ENCODE measurements at regions not wholly inside any gene's neighbourhood (a gene's known extent, or its start where the extent isn't known, plus 50 kb on each side); places are given as distances from the start of the nearest gene placed in this dataset.

- Histone ChIP-seq H3K14ac (replicated peaks; ENCODE audit: low read depth, low read length) (no peak overlapping the region), H2AK9ac (replicated peaks; ENCODE audit: low read depth, low read length, poor library complexity) (no peak overlapping the region), H3K4ac (ENCODE audit: low read depth, low read length) (no peak overlapping the region), H2BK120ac (ENCODE audit: low read depth, low read length) (no peak overlapping the region), H2BK20ac (ENCODE audit: low read depth, low read length) (no peak overlapping the region), H4K91ac (ENCODE audit: insufficient read depth, low read depth, low read length) (no peak overlapping the region), H3K9me3 (ENCODE audit: control insufficient read depth, insufficient read depth, low read length) (no peaks in the 10 kb centered on the region), H4K8ac (ENCODE audit: low read depth in 2 of 2, low read length in 2 of 2) (no peak overlapping the region), H4K20me1 (ENCODE audit: insufficient read depth, low read length) (no peaks in the 10 kb centered on the region), H3K18ac (ENCODE audit: low read depth, low read length) (no peak overlapping the region), H3K27ac (ENCODE audit: insufficient read depth, low read length) (no peak overlapping the region), H2AFZ (replicated peaks; ENCODE audit: low read length, poor library complexity) (no peak overlapping the region), H3K36me3 (ENCODE audit: control insufficient read depth, insufficient read depth, low read length) (no peaks in the 10 kb centered on the region), H3K4me1 (ENCODE audit: control insufficient read depth, insufficient read depth, low read length) (no peaks in the 10 kb centered on the region), H3K79me1 (ENCODE audit: low read depth in 1 of 2, low read length in 2 of 2) (no peaks in the 10 kb centered on the region), H3K9me1 (ENCODE audit: insufficient read depth, low read length) (no peaks in the 10 kb centered on the region), H4K5ac (ENCODE audit: low read depth, low read length) (no peak overlapping the region), H3K4me3 (ENCODE audit: insufficient read depth, low read depth, low read length) (no peak overlapping the region), H2BK5ac (ENCODE audit: low read depth, low read length, poor library complexity, severe bottlenecking) (no peak overlapping the region), H3K4me2 (ENCODE audit: low read depth, low read length) (no peak overlapping the region), H2AK5ac (ENCODE audit: low read depth, low read length) (no peak overlapping the region), H3K23ac (ENCODE audit: low read depth, low read length) (no peak overlapping the region), H3K56ac (ENCODE audit: extremely low read depth, insufficient read depth, low read length) (no peak overlapping the region), H2BK15ac (ENCODE audit: low read depth, low read length) (no peak overlapping the region), H3K27me3 (ENCODE audit: control insufficient read depth, insufficient read depth, low read length) (peaks cover 2% of the 10 kb centered on the region; the same call in 1 of the 2 replicates), H3K9ac (ENCODE audit: low read depth, low read length) (no peak overlapping the region)
- intact Hi-C loops (cut with micrococcal nuclease) (no loop called here), dilution Hi-C loops (cut with HindIII; ENCODE audit: low sequenced_read_pairs, unreplicated experiment) (no loop called here), in situ Hi-C loops (cut with MboI; ENCODE audit: low sequenced_read_pairs) (loop anchor here (25.0 kb wide), 1 partner anchor 984 kb away; no protein-coding TSS in a partner anchor)
- ATAC-seq (ENCODE audit: low read depth) (no peak), DNase-seq (no peak)
- POLR2A ChIA-PET (ENCODE audit: unreplicated experiment), result no interaction called here
- TF ChIP-seq ELK1 (IDR thresholded peaks at IDR 0.05; ENCODE audit: borderline replicate concordance, low read depth, low read length), result no peak
- TF ChIP-seq CEBPB (IDR thresholded peaks at IDR 0.05; ENCODE audit: low read depth, low read length), result no peak
- TF ChIP-seq SMC3 (IDR thresholded peaks at IDR 0.05; ENCODE audit: low read depth, low read length), result no peak
- no peak for TF ChIP-seq RFX5 (IDR thresholded peaks at IDR 0.05; ENCODE audit: low read depth, low read length)
- no peak for TF ChIP-seq MXI1 (IDR thresholded peaks at IDR 0.05; ENCODE audit: borderline replicate concordance, low read depth, low read length)
- no peak for TF ChIP-seq CTCF (conservative IDR thresholded peaks at IDR 0.05; ENCODE audit: low read depth, low read length)
- no peak for TF ChIP-seq NFE2L2 (IDR thresholded peaks at IDR 0.05; ENCODE audit: low read depth, low read length)
- no peak for TF ChIP-seq RCOR1 (IDR thresholded peaks at IDR 0.05; ENCODE audit: insufficient replicate concordance, low read length)
- no peak for TF ChIP-seq POLR2A (IDR thresholded peaks at IDR 0.05; ENCODE audit: low read depth, low read length)
- TF ChIP-seq BHLHE40 (IDR thresholded peaks at IDR 0.05; ENCODE audit: low read depth, low read length), result no peak
- TF ChIP-seq MAFK (IDR thresholded peaks at IDR 0.05; ENCODE audit: low read depth, low read length), result no peak
- no peak for TF ChIP-seq CHD1 (IDR thresholded peaks at IDR 0.05; ENCODE audit: low read depth, low read length)
- no peak for TF ChIP-seq MAZ (IDR thresholded peaks at IDR 0.05; ENCODE audit: borderline replicate concordance, low read depth, low read length)
- no peak for TF ChIP-seq FOS (IDR thresholded peaks at IDR 0.05; ENCODE audit: low read depth, low read length)
- TF ChIP-seq RAD21 (IDR thresholded peaks at IDR 0.05; ENCODE audit: low read length), result no peak
- CTCF ChIA-PET, result no interaction called here
- BruUV-seq (replicated peaks), result no TSS peak
Observed at GRCh38 chr7:94252971-94253370, 141.7 kb upstream of the COL1A2 start.

Data from IMR-90 (cell line).